NCI-H2196 treated with DMSO at 0.1 percent for 48 hours (cell line): ENCODE measurements at regions not wholly inside any gene's neighbourhood (a gene's known extent, or its start where the extent isn't known, plus 50 kb on each side); places are given as distances from the start of the nearest gene placed in this dataset.

Experiments used
- DNase-seq: peaks from one replicate; lab custom pipeline; 2025; ENCODE audit not compliant: unreplicated experiment; lab: John Stamatoyannopoulos, UW

DNA sequence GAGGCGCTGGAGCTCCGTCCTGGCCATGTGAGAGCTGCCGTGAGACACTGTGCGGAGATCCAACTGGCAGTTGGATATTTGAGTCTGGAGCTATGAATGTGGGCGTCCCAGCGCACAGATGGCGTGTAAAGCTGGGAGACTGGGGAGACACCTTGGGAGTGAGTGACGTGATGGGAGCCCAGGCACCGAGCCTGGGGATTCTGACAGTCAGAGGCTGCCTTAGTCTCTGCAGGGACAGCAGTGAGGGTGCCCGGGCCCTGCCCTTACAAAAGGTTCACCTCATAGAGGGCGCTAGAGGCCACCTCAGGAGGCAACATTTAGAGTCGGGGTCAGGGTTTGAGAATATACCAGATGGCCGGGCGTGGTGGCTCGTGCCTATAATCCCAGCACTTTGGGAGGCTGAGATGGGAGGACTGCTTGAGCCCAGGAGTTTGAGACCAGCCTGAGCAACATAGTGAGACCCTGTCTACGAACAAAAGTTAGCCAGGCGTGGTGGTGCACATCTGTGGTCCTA lies 194.1 kb upstream of the GSE1 start:
- no peak for DNase-seq

DNA sequence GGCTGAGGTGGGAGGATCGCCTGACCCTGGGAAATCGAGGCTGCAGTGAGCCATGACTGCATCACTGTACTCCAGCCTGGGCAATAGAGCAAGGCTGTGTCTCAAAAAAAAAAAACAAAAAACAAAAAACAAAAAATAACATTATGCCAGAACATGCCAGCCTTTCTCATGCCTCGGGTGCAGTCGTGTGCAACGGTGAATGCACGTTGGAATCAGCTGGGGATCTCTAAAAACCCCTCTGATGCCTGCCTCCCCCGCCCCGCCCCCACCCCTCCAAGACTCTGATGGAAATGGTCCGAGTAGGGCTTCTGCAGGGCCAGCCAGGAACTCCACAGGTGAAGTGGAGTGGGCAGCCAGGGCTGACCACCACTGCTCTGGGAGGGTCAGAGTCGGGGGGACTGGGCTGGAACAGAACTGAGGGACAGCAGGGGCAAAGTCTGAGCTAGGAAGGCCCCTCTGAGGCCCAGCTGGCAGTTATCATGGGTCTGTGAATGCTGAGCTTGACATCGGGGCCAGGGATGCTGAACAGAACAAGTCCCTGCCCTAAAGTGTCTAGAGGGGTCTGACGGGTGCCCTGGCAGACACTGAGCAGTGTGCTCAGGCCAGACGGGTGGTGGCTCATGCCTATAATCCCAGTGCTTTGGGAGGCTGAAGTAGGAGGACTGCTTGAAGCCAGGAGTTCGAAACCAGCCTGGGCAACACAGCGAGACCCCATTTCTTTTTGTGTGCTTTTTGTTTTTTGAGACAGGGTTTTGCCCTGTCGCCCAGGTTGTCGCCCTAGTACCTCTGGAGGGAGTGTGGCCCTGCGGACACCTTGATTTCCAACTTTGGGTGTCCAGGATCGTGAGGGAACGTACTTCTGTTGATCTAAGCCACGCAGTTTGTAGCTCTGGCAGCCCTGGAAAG lies 193.4 kb upstream of the GSE1 start:
- DNase-seq, result no peak

DNA sequence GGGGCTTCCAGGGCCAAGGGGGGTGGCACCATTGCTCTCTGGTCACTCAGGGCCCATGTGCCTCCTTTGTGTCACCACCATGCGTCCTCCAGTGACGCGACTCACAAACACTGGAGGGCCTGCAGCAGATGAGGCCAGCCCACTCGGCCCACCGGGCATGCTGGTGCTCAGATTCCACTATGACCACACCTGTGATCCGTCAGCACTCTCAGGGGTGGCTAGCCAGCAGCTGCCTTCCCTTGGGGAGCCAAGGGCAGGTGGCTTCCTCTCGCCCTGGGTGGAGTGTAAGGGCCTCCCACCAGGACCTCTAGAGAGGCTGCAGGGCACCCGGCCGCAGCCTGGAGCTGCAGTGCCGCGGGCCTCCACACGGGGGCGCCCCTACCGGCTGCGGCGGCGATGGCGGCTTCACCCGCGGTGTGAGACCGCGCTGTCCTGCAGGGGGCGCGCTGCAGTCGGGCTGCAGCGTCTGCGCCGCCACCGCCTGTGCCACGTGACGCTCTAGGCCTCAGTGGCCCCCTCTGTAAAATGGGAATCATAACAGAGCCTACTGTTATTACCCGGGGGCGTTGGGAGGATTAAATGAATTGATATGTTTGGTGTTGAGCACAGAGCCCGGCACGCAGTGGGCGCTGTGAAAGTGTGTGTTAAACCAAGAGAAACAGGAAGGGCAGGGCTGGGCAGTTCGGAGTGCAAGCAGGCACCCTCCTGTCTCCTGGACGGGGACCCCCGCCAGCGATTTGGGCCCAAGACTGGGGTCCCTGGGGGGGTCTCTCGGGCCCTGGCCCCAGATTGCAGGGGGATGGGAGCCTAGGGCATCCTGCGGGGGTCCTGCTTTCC lies 192.4 kb upstream of the GSE1 start:
- no peak for DNase-seq

DNA sequence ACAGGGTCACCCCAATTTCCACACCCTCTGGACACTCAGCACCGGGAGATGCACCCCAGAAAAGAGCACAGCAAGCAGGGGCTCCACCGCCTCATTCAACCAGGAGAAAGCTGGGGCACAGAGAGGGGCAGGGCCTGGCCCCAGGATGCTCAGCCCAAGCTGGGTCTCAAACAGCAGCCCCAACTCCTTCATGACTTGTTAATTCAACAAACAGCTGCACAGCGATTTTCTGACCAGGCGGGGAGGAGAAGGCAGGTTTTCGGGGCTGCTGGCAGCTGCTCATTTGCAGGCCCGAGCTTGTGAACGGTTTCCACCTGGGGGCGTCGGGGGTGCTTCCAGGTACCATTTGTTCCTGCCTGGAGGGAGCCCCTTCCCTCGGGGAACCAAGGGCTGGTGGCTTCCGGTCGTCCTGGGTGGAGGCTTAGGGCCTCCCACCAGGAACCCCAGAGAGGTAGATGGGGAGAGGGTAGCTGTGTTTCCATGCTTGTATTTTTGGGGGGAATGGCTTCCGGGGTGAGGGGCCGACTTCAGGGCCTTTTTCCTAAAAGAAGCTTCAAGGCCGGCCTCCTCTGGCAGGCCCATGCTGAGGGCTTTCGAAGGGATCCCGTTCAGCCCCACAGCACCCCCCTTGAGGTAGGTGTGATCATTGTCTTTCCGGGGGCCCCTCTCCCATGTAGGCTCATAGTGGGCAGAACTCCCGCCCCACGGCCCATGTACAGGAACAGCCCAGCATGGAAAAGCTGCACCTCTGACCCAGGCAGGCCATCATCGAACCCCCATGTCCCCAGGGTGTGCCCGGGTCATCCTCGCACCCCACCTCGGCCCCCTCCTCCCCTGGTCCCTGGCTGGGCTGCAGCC lies 191.6 kb upstream of the GSE1 start:
- DNase-seq, result no peak

DNA sequence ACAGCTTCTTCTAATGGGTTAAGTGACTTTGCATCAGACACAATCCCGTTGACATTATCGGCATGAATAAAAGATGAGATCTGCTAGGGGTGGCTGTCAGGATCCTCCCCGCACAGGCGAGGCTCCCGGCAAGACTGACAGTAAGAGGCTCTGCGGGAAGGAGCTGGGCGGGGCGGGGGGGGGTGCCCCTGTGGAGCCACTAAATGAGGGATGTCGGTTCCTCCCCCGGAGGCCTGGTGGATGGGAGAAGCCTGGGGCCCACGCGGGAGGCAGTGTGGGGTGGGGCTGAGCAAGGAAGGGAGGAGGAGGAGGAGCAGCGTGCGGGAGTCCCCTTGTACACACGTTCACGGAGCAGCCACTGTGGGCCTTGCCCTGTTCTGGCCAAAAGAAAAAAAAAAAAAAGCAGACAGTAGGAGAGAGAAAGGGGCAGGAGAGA lies 190.9 kb upstream of the GSE1 start:
- no peak for DNase-seq

GRCh38 chr16:85422632-85423550 lies 190.2 kb upstream of the GSE1 start:
- DNase-seq, result no peak

DNA sequence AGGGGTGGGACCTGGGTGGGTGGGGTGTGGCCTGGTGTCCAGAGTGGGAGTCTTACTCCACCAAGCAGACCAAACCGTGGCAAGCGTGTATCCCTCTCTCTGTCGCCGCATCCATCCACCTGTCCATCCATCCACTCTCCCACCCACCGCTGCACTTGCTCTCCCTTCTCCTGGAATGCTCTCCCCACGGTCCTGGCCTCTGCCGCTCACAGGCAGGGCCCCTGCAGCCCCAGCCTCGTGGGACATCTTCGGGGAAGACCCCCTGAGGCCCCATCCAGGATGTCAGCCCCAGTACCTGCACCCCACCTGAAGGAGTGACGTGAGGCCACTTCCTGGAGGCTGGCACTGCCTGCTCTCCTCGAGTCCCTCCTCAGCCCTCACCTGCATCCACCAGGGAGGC lies 189.5 kb upstream of the GSE1 start:
- no peak for DNase-seq

DNA sequence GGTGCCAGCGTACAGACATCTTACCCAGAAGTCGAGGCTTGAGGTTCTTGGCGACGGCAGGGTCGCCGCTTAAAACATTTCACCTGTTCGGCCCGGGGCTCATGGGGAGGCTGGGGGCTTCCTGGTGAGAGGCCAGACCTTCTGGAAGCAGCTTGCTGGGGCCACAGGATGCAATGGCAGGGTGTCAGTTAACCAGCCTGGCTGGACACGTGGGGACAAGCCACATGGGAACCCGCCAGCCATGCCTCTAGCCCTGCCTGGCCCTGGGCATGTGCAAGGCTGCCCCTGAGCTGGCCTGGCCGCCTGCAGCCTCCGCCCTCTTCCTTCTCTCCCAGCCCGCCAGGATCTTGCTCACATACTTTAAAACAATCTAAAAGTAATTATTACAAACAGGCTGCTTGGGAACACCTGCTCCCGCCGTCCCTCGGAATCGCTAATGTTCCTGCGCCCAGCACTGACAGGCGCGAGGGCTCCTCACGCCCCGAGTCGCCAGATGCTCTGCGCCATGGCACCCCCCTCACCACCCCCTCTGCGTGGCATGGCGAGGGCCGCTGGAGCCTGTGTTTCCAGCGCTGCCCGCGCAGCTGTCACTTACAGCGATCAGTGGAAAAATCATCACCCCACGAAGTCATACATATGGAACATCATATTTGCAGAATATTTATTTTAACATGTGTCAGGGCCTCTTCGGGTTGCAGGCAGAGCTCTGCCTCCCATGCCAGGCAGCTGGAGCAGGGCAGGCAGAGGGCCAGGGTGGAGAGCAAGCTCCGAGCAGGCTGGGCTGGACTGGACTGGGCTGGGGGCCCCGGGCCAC lies 188.7 kb upstream of the GSE1 start:
- DNase-seq, result no peak

- no peak for DNase-seq
Observed at GRCh38 chr16:85425074-85425662, 188.0 kb upstream of the GSE1 start.

DNA sequence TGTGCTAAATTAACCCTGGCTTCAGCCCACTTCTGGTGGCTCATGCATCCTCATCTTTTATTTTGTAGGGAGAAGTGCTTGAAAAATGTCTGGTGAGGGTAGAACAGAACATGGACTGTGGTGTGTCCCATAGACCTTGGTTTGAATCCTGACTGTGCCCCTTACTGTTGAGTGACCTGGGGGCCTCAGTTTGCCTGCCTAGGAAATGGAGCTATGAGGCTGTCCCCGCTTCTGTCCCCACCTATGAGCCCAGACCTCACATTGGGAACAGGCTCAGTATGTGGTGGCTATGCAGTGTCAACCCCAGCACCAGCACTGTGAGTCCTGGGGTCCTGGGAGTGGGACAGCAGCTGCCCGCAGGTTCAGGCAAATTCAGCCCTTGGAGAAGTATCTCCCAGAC lies 186.3 kb upstream of the GSE1 start:
- DNase-seq, result no peak

GRCh38 chr16:85428168-85428898 lies 184.8 kb upstream of the GSE1 start:
- no peak for DNase-seq

GRCh38 chr16:85428899-85429775 lies 184.0 kb upstream of the GSE1 start:
- DNase-seq, result no peak

GRCh38 chr16:85429776-85430522 lies 183.2 kb upstream of the GSE1 start:
- DNase-seq, result no peak

- no peak for DNase-seq
Observed at GRCh38 chr16:85430523-85431421, 182.3 kb upstream of the GSE1 start.

DNA sequence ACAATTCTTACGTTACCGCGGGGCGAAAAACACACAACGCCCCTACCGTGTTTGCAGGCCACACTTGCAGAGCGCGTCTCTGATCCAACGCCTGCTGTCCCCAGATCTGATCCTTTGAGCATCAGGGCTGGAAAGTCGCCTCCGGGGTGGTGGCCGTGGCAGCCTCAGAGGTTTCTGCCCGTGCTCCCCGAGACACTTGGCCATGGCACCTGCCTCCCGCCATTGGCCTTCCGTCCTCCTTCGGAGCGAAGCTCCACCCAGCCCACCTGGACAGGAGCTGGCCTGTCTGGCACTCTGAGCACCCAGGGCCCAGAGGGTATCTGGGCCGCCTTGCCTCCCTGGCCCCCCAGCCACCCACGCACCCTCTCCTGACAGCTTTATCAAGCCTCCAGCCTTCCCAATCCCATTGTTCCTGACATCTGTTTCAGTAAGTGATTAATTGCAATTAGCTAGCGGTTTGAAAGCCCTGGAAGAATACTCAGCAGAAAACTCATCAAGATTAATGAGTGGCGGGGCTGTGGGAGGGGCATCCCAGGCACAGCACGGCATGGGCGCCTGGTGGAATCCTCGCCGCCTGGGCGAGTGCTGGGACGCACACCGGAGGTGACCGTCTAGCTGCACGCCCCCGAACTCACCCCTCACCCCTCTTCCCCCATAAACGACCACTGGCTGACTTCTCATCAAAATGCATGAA lies 181.5 kb upstream of the GSE1 start:
- DNase-seq, result no peak
